ENCODE measurements at regions not wholly inside any gene's neighbourhood (a gene's known extent, or its start where the extent isn't known, plus 50 kb on each side); places are given as distances from the start of the nearest gene placed in this dataset.

GRCh38 chr1:55618199-55618598, 403.0 kb upstream of the USP24 start:
- TF ChIP-seq CTCF (IDR thresholded peaks at IDR 0.05; ENCODE audit: extremely low read depth, insufficient read depth, missing control alignments): no peak
- DNase-seq (ENCODE audit: low spot score): no peak
- in situ Hi-C loops (cut with MboI; ENCODE audit: low pct_unique_long_range_greater_than_20kb, low sequenced_read_pairs, unreplicated experiment): no loop called here

- no peak for DNase-seq (ENCODE audit: low spot score)
- in situ Hi-C loops (cut with MboI; ENCODE audit: low pct_unique_long_range_greater_than_20kb, low sequenced_read_pairs, unreplicated experiment): no loop called here
- no peak for TF ChIP-seq CTCF (IDR thresholded peaks at IDR 0.05; ENCODE audit: extremely low read depth, insufficient read depth, missing control alignments)
Measured at GRCh38 chr1:55617288-55617982, 402.3 kb upstream of the USP24 start.

DNA sequence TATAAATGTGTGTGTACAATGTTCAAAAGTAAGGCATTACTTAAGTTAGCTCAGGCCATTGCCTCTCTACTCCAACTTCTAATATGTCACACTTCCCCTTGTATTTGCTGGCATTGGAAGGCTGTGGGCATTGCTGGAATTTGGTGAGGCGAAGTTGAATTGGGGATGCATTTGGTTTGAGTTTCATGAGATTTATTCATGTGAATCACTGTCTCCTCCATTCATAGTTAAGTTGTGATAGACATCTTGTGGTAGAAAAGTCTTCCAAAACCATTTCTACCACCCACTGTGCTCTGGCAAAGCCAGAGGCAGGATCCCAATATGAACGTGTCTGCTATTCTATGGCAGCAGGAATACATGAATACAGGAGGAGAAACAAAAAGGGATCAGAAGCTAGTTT, 397.8 kb upstream of the USP24 start:
- TF ChIP-seq CTCF (IDR thresholded peaks at IDR 0.05; ENCODE audit: extremely low read depth, insufficient read depth, missing control alignments): no peak
- in situ Hi-C loops (cut with MboI; ENCODE audit: low pct_unique_long_range_greater_than_20kb, low sequenced_read_pairs, unreplicated experiment): no loop called here
- no peak for DNase-seq (ENCODE audit: low spot score)

DNA sequence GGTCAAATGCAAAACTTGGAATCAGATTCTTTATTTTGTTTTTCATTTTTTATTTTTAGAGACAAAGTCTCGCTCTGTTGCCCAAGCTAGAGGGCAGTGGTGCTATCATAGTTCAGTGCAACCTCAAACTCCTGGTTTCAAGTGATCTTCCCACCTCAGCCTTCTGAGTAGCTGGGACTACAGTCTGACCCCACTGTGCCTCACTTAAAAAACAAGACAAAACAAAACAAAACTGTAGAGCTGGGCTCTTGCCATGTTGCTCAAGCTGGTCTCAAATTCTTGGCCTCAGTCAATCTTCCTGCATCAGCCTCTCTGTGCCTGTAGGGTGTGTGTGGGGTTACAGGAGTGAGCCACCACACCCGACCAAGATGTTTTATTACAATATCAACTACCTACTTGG, 396.0 kb upstream of the USP24 start:
- no peak for TF ChIP-seq CTCF (IDR thresholded peaks at IDR 0.05; ENCODE audit: extremely low read depth, insufficient read depth, missing control alignments)
- no peak for DNase-seq (ENCODE audit: low spot score)
- in situ Hi-C loops (cut with MboI; ENCODE audit: low pct_unique_long_range_greater_than_20kb, low sequenced_read_pairs, unreplicated experiment): no loop called here

DNA sequence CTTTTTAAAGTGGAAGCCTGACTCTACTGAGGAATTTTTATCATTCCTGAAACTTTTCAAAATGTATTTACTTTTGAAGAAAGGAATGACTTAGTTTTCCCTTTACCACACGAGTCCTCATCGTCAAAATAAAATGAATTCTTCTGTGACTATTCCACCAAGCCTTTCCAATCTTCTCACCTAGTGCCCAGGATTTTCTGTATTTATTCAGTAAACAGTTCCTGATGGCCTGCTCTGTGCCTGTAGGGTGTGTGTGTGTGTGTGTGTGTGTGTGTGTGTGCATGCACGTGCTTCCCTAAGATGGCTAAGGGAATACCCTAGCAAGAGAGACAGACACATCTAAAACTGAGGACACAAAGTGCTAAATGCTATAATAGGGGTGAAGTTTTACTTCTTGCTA, 395.0 kb upstream of the USP24 start:
- TF ChIP-seq CTCF (IDR thresholded peaks at IDR 0.05; ENCODE audit: extremely low read depth, insufficient read depth, missing control alignments): no peak
- in situ Hi-C loops (cut with MboI; ENCODE audit: low pct_unique_long_range_greater_than_20kb, low sequenced_read_pairs, unreplicated experiment): no loop called here
- no peak for DNase-seq (ENCODE audit: low spot score)

GRCh38 chr1:55609630-55610029, 394.5 kb upstream of the USP24 start:
- no peak for TF ChIP-seq CTCF (IDR thresholded peaks at IDR 0.05; ENCODE audit: extremely low read depth, insufficient read depth, missing control alignments)
- DNase-seq (ENCODE audit: low spot score): no peak
- in situ Hi-C loops (cut with MboI; ENCODE audit: low pct_unique_long_range_greater_than_20kb, low sequenced_read_pairs, unreplicated experiment): no loop called here
